Endodermal cell (in vitro differentiated cells): ENCODE measurements at regions not wholly inside any gene's neighbourhood (a gene's known extent, or its start where the extent isn't known, plus 50 kb on each side); places are given as distances from the start of the nearest gene placed in this dataset.

Experiments used
- DNase-seq: peaks from one replicate; pipeline ENCODE4 v3.0.0-alpha.2; 2017
- H3K27ac ChIP-seq: 2 replicates; pipeline ENCODE4 v1.5.1; 2013; ENCODE audit warnings: mild to moderate bottlenecking, low read depth, low read length, moderate library complexity
- H3K27me3 ChIP-seq: 2 replicates; pipeline ENCODE4 v1.6.1; 2013; ENCODE audit warnings: mild to moderate bottlenecking, low read length, moderate library complexity; ENCODE audit not compliant: insufficient read depth, control insufficient read depth, poor library complexity, severe bottlenecking
- H3K36me3 ChIP-seq: 2 replicates; pipeline ENCODE4 v1.7.0; 2013; ENCODE audit warnings: mild to moderate bottlenecking, low read length, moderate library complexity; ENCODE audit not compliant: control insufficient read depth, insufficient read depth
- H3K4me1 ChIP-seq: one replicate; pipeline ENCODE4 v1.7.0; 2013; ENCODE audit warnings: low read length; ENCODE audit not compliant: control insufficient read depth, insufficient read depth
- H3K4me3 ChIP-seq: 2 replicates; pipeline ENCODE4 v1.5.1; 2013; ENCODE audit warnings: mild to moderate bottlenecking, low read length, moderate library complexity
- H3K9ac ChIP-seq: 2 replicates; pipeline ENCODE4 v1.6.1; 2013; ENCODE audit warnings: mild to moderate bottlenecking, low read length, moderate library complexity; ENCODE audit not compliant: poor library complexity, severe bottlenecking; ENCODE audit errors: extremely low read depth
- H3K9me3 ChIP-seq: 2 replicates; pipeline ENCODE4 v1.6.1; 2013; ENCODE audit warnings: mild to moderate bottlenecking, low read length, moderate library complexity; ENCODE audit not compliant: control insufficient read depth
- H3K27ac Mint-ChIP-seq: 2 replicates; pipeline ENCODE4 v1.8.0; 2020; ENCODE audit warnings: mixed read lengths
- H3K27me3 Mint-ChIP-seq: 2 replicates; pipeline ENCODE4 v1.8.0; 2021; ENCODE audit warnings: mild to moderate bottlenecking, mixed read lengths; ENCODE audit not compliant: insufficient read depth
- H3K36me3 Mint-ChIP-seq: 2 replicates; pipeline ENCODE4 v1.8.0; 2020; ENCODE audit warnings: low read depth, mixed read lengths
- H3K4me1 Mint-ChIP-seq: 2 replicates; pipeline ENCODE4 v1.8.0; 2020; ENCODE audit warnings: mixed read lengths
- H3K4me3 Mint-ChIP-seq: 2 replicates; pipeline ENCODE4 v1.8.0; 2020; ENCODE audit warnings: mild to moderate bottlenecking, moderate library complexity, mixed read lengths
- H3K9me3 Mint-ChIP-seq: 2 replicates; pipeline ENCODE4 v1.8.0; 2020; ENCODE audit warnings: mild to moderate bottlenecking, mixed read lengths
- CTCF ChIP-seq: fragments of 200-600 bp; sonication (generic); conservative IDR thresholded peaks from 2 replicates; pipeline ENCODE4 v1.5.0; 2021; ENCODE audit warnings: antibody characterized with exemption, mild to moderate bottlenecking
- WGBS, 2 experiments: methylation state at CpG; one replicate each; pipeline versions ENCODE4 v1.1.5 to v1.1.7; 2013; ENCODE audit warnings: missing lambda C conversion rate in 2 of 2, mixed read lengths in 1 of 2; ENCODE audit not compliant: insufficient coverage in 1 of 2, insufficient read length in 1 of 2; 5-methylcytosine and 5-hydroxymethylcytosine counted together

DNA sequence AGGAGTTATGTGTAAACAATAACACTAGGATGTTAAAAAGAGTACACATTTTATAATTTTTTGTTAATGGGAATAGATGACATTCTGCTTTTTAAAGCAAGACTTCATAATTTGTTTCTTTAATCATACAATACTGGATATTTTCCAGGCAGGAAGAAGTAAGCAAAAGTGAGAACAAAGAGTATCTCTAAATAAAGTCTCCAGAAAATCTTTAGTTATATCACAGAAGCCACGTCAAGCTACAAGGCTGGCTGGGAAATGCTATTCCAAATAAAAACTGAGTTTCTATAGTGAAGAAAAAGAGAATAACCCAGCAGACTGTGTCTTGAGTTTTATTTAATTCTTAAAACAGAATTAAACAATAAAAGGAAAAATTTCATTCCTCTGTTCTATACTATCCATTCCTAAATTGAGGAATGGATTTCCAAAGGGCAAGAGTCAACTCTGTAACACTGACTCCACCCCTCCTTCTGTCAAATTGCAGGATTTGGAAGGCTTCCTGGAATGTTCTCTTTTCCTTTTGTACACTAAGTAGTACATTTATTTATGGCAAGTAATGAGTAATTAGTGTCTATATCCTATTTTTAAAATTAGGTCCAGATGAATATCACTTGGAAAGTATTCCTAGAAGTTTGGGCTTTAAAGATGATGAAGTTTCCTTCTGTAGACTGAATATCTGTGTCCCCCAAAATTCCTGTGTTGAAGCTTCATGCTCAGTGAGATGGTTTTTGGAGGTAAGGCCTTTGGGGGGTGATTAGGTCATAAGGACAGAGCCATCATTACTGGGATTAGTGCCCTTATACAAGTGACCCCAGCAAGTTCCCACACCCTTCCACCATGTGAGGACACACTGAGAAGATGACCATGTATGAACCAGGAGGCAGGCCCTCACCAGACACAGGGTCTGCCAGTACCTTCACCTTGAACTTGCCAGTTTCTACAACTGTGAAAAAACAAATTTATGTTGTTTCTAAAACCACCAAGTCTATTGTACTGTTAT is 290.9 kb downstream of the CRPPA start:
- Mint-ChIP-seq H3K4me3 (no peak overlapping the region), H3K27me3 (no peaks in the 10 kb centered on the region), H3K9me3 (peaks cover 3% of the 10 kb centered on the region), H3K36me3 (peaks cover 3% of the 10 kb centered on the region), H3K4me1 (no peaks in the 10 kb centered on the region), H3K27ac (no peak overlapping the region)
- no peak overlapping the region for H3K4me3 ChIP-seq
- H3K27me3 ChIP-seq = no peaks in the 10 kb centered on the region
- no peak for DNase-seq
- TF ChIP-seq CTCF = no peak
- no peaks in the 10 kb centered on the region for H3K4me1 ChIP-seq
- no peaks in the 10 kb centered on the region for H3K36me3 ChIP-seq
- H3K27ac ChIP-seq = no peak overlapping the region
- 100% methylated on average over 1 of the region's 1 CpG; no CpG with 5 or more reads in 1 of the 2 experiments for WGBS, 2 experiments
- no peak overlapping the region for H3K9ac ChIP-seq
- peaks cover 4% of the 10 kb centered on the region for H3K9me3 ChIP-seq

DNA sequence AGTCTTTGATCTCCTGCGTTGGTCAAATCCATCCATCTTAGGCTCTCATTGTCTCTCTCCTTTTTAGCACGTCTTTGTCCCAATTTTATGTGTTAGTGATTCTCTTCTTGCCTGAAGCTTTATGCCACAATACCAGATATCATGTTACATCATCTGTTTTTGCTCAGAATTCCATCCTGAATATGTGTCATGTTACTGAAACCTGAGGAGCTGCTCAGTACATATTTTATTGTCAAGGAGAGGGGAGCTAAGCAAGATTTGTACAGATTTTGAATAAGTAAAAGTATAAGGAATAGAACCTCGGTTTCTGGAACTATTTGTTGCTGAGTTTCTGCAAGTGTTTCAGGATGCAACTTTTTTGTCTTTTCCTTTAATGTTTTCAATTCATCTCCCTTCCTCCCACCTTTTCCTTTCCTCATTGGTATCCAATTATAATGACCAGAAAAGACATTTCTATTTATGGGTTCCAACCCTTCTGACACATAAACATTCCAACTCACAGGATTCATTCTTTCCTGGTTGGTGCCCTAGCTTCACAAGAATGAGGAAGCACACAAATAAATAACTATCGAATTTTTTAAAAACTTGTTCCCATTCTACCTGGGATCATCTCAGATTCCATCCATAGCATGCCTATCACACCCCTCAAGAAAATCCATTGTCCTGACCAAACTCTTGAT is 291.8 kb downstream of the CRPPA start:
- peaks cover 3% of the 10 kb centered on the region for H3K9me3 Mint-ChIP-seq
- H3K27me3 Mint-ChIP-seq = no peaks in the 10 kb centered on the region
- Histone ChIP-seq H3K27me3 (no peaks in the 10 kb centered on the region), H3K36me3 (no peaks in the 10 kb centered on the region), H3K27ac (no peak overlapping the region), H3K9ac (no peak overlapping the region), H3K4me3 (no peak overlapping the region), H3K4me1 (no peaks in the 10 kb centered on the region), H3K9me3 (peaks cover 4% of the 10 kb centered on the region)
- H3K4me3 Mint-ChIP-seq = no peak overlapping the region
- H3K27ac Mint-ChIP-seq = no peak overlapping the region
- no peak for TF ChIP-seq CTCF
- 60 to 87% methylated on average over 1 to 4 of the region's 4 CpGs for WGBS, 2 experiments
- peaks cover 3% of the 10 kb centered on the region for H3K36me3 Mint-ChIP-seq
- no peaks in the 10 kb centered on the region for H3K4me1 Mint-ChIP-seq
- no peak for DNase-seq

GRCh38 chr7:16123117-16123770 is 298.1 kb downstream of the CRPPA start:
- Mint-ChIP-seq H3K4me3 (no peak overlapping the region), H3K27me3 (no peaks in the 10 kb centered on the region), H3K36me3 (peaks cover 3% of the 10 kb centered on the region), H3K4me1 (peaks cover 5% of the 10 kb centered on the region), H3K27ac (no peak overlapping the region), H3K9me3 (peaks cover 3% of the 10 kb centered on the region)
- Histone ChIP-seq H3K36me3 (no peaks in the 10 kb centered on the region), H3K27ac (no peak overlapping the region), H3K4me1 (no peaks in the 10 kb centered on the region), H3K9me3 (peaks cover 4% of the 10 kb centered on the region), H3K4me3 (no peak overlapping the region), H3K27me3 (no peaks in the 10 kb centered on the region), H3K9ac (no peak overlapping the region)
- TF ChIP-seq CTCF = no peak
- WGBS, 2 experiments = 92% methylated on average over 4 of the region's 4 CpGs; no CpG with 5 or more reads in 1 of the 2 experiments
- no peak for DNase-seq
